Prostate gland (tissue), 2 donors: ENCODE measurements at regions not wholly inside any gene's neighbourhood (a gene's known extent, or its start where the extent isn't known, plus 50 kb on each side); places are given as distances from the start of the nearest gene placed in this dataset.

Experiments
- DNase-seq: peaks from one replicate; pipeline ENCODE4 v3.0.0-alpha.2; 2019; ENCODE audit warnings: low spot score
- H3K27ac ChIP-seq, 2 donors: fragments of 200-600 bp; sonication (generic); 2 replicates each; pipeline ENCODE4 v1.5.1; 2017 to 2019
- H3K27me3 ChIP-seq: fragments of 200-600 bp; sonication (generic); replicated peaks from 2 replicates; pipeline ENCODE4 v1.5.1; 2019; ENCODE audit not compliant: insufficient read depth
- H3K36me3 ChIP-seq, 2 donors: fragments of 200-600 bp; sonication (generic); 1 replicate in 1 of 2; 2 replicates in 1 of 2; pipeline versions ENCODE4 v1.5.1 to v1.8.1; 2017 to 2019
- H3K4me1 ChIP-seq: fragments of 200-600 bp; sonication (generic); replicated peaks from 2 replicates; pipeline ENCODE4 v1.5.1; 2019
- H3K4me3 ChIP-seq, 2 donors: fragments of 200-600 bp; sonication (generic); 2 replicates each; pipeline ENCODE4 v1.5.1; 2017 to 2019
- H3K9me3 ChIP-seq: fragments of 200-600 bp; sonication (generic); 2 replicates; pipeline ENCODE4 v1.5.1; 2017
- POLR2A ChIP-seq: fragments of 450-650 bp; IDR thresholded peaks from one replicate; pipeline ENCODE4 v1.6.1; 2016; ENCODE audit warnings: antibody characterized with exemption, mild to moderate bottlenecking
- POLR2AphosphoS5 ChIP-seq: sonication (generic); formaldehyde crosslinking; IDR thresholded peaks from one replicate; pipeline ENCODE4 v1.6.1; 2017; ENCODE audit warnings: antibody characterized with exemption
- WGBS: methylation state at CpG from one replicate; pipeline ENCODE4 v1.1.5; 2018; 5-methylcytosine and 5-hydroxymethylcytosine counted together
- intact Hi-C: fragments of 100-400 bp; cut with DNase I; formaldehyde crosslinking; loops from one replicate; pipeline ENCODE4 v1.14.2; 2022
- TF ChIP-seq, protein P1 (sequence below), 4 experiments: fragments of 200-600 bp in 2 of 4; fragments of 450-650 bp in 2 of 4; sonication (generic) in 2 of 4; IDR thresholded peaks; 1 replicate in 3 of 4; 2 replicates in 1 of 4; pipeline ENCODE4 v1.5.1; 2016 to 2019; ENCODE audit warnings: antibody characterized with exemption in 4 of 4, mild to moderate bottlenecking in 2 of 4, moderate library complexity in 2 of 4

DNA sequence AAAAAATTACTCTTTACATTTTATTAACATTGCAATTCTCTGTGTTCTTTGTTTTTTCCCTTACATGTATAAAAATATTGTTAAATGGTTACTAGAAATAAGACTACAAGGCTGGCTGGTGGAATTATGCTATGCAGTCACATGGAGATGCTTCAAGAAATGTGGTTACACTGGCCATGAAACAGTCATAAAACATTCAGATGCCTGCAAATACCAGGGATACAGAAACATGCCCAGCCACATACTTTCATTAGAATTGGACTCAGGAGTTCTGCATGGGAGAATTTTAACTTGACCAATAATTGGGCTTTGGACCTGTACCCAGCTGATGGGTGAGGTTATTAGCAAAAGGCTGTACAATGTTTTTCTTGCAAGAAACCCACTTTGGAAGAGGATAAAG is 1407.7 kb upstream of the SLC10A2 start:
- Histone ChIP-seq H3K27ac (no peak overlapping the region), H3K27me3 (no peaks in the 10 kb centered on the region), H3K9me3 (no peaks in the 10 kb centered on the region), H3K4me3 (no peak overlapping the region), H3K4me1 (no peaks in the 10 kb centered on the region), H3K36me3 (no peaks in the 10 kb centered on the region)
- intact Hi-C loops, result no loop called here
- TF ChIP-seq POLR2A (no peak), POLR2AphosphoS5 (no peak)
- TF ChIP-seq, protein P1, sequence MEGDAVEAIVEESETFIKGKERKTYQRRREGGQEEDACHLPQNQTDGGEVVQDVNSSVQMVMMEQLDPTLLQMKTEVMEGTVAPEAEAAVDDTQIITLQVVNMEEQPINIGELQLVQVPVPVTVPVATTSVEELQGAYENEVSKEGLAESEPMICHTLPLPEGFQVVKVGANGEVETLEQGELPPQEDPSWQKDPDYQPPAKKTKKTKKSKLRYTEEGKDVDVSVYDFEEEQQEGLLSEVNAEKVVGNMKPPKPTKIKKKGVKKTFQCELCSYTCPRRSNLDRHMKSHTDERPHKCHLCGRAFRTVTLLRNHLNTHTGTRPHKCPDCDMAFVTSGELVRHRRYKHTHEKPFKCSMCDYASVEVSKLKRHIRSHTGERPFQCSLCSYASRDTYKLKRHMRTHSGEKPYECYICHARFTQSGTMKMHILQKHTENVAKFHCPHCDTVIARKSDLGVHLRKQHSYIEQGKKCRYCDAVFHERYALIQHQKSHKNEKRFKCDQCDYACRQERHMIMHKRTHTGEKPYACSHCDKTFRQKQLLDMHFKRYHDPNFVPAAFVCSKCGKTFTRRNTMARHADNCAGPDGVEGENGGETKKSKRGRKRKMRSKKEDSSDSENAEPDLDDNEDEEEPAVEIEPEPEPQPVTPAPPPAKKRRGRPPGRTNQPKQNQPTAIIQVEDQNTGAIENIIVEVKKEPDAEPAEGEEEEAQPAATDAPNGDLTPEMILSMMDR (IDR thresholded peaks at IDR 0.05), result no peak
- DNase-seq, result no peak

DNA sequence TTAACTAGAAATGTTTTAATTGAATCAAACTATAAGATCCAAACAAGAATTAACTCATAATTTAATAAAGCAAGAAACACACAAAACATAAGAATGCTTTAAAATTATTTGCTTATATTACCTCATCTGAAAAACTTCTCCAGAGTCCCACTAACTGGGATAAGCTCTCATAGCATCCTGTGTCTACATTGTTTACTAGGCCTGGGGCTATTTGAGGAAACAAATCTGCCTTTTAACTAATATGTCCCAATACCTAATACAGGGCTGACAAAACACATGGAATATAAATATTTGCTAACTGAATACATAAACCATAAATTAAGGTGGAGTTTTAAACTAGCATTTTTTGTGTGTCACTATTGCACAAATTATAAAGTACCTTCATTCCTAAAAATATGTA is 1399.8 kb upstream of the SLC10A2 start:
- intact Hi-C loops, result loop anchor here (10.0 kb wide), 1 partner anchor 901 kb away; no protein-coding TSS in a partner anchor

DNA sequence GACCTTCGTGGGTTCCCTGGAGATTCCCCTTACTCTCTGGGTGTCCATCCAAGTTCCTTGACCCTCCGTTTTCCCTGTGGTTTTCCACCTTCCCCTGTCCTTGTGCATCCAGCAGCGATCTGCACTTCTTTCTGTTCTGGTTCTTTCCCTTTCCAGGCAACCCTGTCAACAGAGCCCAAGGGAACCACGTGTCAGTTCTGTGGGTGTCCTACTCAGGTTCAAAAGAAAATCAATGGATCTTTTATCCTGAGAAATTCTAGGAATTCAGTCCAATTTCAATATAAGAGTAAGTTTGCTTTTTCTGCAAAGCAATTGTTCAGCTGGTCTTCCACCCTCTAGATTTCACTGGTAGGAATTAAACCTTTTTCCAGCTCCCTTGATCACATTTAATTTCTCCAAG is 1394.8 kb upstream of the SLC10A2 start:
- Histone ChIP-seq H3K27ac (no peak overlapping the region), H3K9me3 (no peaks in the 10 kb centered on the region), H3K4me3 (no peak overlapping the region), H3K4me1 (no peaks in the 10 kb centered on the region), H3K27me3 (no peaks in the 10 kb centered on the region), H3K36me3 (no peaks in the 10 kb centered on the region)
- 77% methylated on average over 4 of the region's 4 CpGs for WGBS
- DNase-seq, result no peak
- intact Hi-C loops, result loop anchor here (10.0 kb wide), 1 partner anchor 896 kb away; no protein-coding TSS in a partner anchor
- TF ChIP-seq, protein P1 (IDR thresholded peaks at IDR 0.05), result no peak
- TF ChIP-seq POLR2A (no peak), POLR2AphosphoS5 (no peak)

More for the DNA sequence above, 1399.8 kb upstream of the SLC10A2 start:
- no peaks in the 10 kb centered on the region for H3K36me3 ChIP-seq
- H3K4me3 ChIP-seq, result no peak overlapping the region
- H3K27me3 ChIP-seq, result no peaks in the 10 kb centered on the region
- no peaks in the 10 kb centered on the region for H3K9me3 ChIP-seq
- TF ChIP-seq POLR2AphosphoS5 (no peak), POLR2A (no peak)
- TF ChIP-seq, protein P1 (IDR thresholded peaks at IDR 0.05), result no peak
- H3K27ac ChIP-seq, result no peak overlapping the region
- no peaks in the 10 kb centered on the region for H3K4me1 ChIP-seq
- DNase-seq, result no peak

DNA sequence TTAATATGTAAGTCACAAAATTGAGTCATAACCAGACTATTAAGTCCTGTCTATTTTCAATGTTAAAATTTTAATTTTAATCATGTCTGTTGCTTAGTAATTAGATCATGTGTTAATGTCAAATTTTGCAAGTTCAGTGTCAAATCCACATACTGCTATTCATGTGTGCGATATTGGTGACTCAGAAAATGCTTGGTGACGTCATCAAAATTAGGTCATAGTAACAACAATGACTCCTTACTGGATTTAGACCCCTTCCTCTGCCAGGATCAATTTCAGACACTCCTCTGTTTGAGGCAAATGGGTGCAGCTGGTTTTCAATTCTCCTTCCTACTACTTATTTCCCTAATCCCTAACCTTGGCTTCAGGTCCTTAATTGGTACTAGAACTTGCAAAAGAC is 1394.3 kb upstream of the SLC10A2 start:
- DNase-seq, result no peak
- TF ChIP-seq POLR2AphosphoS5, result no peak
- TF ChIP-seq, protein P1 (IDR thresholded peaks at IDR 0.05), result no peak
- TF ChIP-seq POLR2A, result no peak
- intact Hi-C loops, result loop anchor here (10.0 kb wide), 1 partner anchor 896 kb away; no protein-coding TSS in a partner anchor
- Histone ChIP-seq H3K4me3 (no peak overlapping the region), H3K27me3 (no peaks in the 10 kb centered on the region), H3K36me3 (no peaks in the 10 kb centered on the region), H3K4me1 (no peaks in the 10 kb centered on the region), H3K27ac (no peak overlapping the region), H3K9me3 (no peaks in the 10 kb centered on the region)
- 92% methylated on average over 2 of the region's 2 CpGs for WGBS

DNA sequence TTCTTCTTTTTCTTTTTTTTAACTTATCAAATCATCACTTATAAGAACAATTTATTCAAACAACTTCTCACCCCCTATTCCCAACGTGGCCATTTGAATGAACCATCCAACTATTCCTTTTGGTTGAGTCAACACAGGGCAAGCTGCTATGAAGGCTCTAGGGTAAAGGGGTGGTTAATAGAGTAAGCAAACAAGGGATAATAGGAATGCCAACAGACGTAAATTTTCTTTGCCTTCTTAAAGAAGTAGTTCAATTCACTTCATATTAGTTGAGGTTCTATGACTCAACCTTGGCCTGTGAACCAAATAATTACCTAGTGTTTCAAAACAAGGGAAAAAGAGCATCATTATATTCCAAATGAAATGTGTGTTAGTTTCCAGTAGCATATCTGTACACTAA is 1383.8 kb upstream of the SLC10A2 start:
- no peak for DNase-seq
- Histone ChIP-seq H3K36me3 (no peaks in the 10 kb centered on the region), H3K4me1 (no peaks in the 10 kb centered on the region), H3K27ac (no peak overlapping the region), H3K27me3 (no peaks in the 10 kb centered on the region), H3K9me3 (no peaks in the 10 kb centered on the region), H3K4me3 (no peak overlapping the region)
- WGBS, result 47% methylated on average over 2 of the region's 2 CpGs
- TF ChIP-seq POLR2A, result no peak
- no peak for TF ChIP-seq POLR2AphosphoS5
- TF ChIP-seq, protein P1 (IDR thresholded peaks at IDR 0.05), result no peak
- intact Hi-C loops, result no loop called here
